ENCODE measurements at regions not wholly inside any gene's neighbourhood (a gene's known extent, or its start where the extent isn't known, plus 50 kb on each side); places are given as distances from the start of the nearest gene placed in this dataset.
"Not testable (repeated sequence)": the region's sequence is repeated elsewhere in the genome, so short reads cannot be mapped to it uniquely, and the experiment has no call there.

DNA sequence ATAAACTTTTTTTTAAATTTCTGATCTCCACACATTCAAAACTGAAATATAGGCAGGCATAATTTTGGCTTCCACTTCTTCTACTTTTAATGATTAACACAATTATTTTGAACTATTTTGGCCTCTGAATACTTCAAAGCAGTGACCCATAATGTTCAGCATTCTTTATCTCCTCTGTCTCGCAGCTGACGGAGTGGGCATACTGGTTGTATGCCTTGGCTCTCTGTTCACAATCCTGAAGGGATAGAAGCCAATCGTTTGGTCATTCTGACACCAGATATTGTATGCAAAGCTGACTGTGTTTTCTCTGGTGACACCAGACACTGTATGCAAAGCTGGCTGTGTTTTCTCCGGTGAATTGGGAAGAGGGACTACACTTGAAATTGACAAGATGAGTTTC is 833.0 kb downstream of the EFNB2 start:
- no peaks in the 10 kb centered on the region for H3K36me3 ChIP-seq (ENCODE audit: control insufficient read depth in 2 of 3, insufficient read depth in 3 of 3, low read length in 3 of 3)
- Mint-ChIP-seq H3K9me3 (peaks cover 0 to 8% (median 5%) of the 10 kb centered on the region in 11 donors), H3K27me3 (no peaks in the 10 kb centered on the region), H3K36me3 (no peaks in the 10 kb centered on the region), H3K27ac (no peak overlapping the region), H3K4me3 (no peak overlapping the region), H3K4me1 (no peaks in the 10 kb centered on the region)
- no peak overlapping the region for H3K4me3 ChIP-seq (ENCODE audit: low read length)
- CTCF ChIA-PET = no interaction called here
- H3K4me1 ChIP-seq (ENCODE audit: control insufficient read depth in 2 of 2, insufficient read depth in 2 of 2, low read length in 2 of 2) = no peaks in the 10 kb centered on the region
- H3K9me3 ChIP-seq (ENCODE audit: control insufficient read depth in 2 of 3, low read length in 3 of 3) = no peaks in the 10 kb centered on the region
- H3K27ac ChIP-seq (ENCODE audit: low read depth, low read length) = no peak overlapping the region
- POLR2A ChIA-PET = no interaction called here
- DNase-seq = no peak
- no peaks in the 10 kb centered on the region for H3K27me3 ChIP-seq (ENCODE audit: control insufficient read depth in 2 of 2, insufficient read depth in 2 of 2, low read length in 2 of 2)
- intact Hi-C loops (cut with micrococcal nuclease) = no loop called here
- no peak for ATAC-seq

DNA sequence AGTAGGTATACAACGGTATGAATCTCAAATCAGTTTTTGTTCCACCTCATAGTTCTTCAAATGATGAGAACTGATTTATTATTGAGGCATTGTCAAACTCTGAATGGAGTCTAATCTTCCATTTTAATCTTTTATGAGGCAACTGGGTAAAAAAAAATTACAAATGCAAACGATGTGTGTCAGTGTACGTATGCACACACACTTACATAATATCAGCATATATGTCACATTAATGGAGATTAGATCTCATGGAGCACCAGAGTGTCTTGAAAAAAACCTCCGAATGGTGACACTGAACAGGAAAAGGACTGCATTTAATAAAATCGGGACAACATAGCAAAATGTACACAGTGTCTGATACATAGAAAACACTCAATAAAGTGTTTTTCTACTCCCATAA is 842.7 kb downstream of the EFNB2 start:
- intact Hi-C loops (cut with micrococcal nuclease) = no loop called here
- Histone ChIP-seq H3K9me3 (ENCODE audit: control insufficient read depth in 2 of 3, low read length in 3 of 3) (no peaks in the 10 kb centered on the region), H3K4me3 (ENCODE audit: low read length) (no peak overlapping the region), H3K36me3 (ENCODE audit: control insufficient read depth in 2 of 3, insufficient read depth in 3 of 3, low read length in 3 of 3) (no peaks in the 10 kb centered on the region), H3K4me1 (ENCODE audit: control insufficient read depth in 2 of 2, insufficient read depth in 2 of 2, low read length in 2 of 2) (no peaks in the 10 kb centered on the region), H3K27ac (ENCODE audit: low read depth, low read length) (no peak overlapping the region), H3K27me3 (ENCODE audit: control insufficient read depth in 2 of 2, insufficient read depth in 2 of 2, low read length in 2 of 2) (no peaks in the 10 kb centered on the region)
- DNase-seq (no peak), ATAC-seq (no peak)
- no peaks in the 10 kb centered on the region for H3K4me1 Mint-ChIP-seq
- ChIA-PET POLR2A (no interaction called here), CTCF (no interaction called here)
- H3K27ac Mint-ChIP-seq = no peak overlapping the region
- H3K27me3 Mint-ChIP-seq = no peaks in the 10 kb centered on the region
- H3K36me3 Mint-ChIP-seq = no peaks in the 10 kb centered on the region
- H3K4me3 Mint-ChIP-seq = no peak overlapping the region
- H3K9me3 Mint-ChIP-seq = peaks cover 0 to 6% (median 2%) of the 10 kb centered on the region in 11 donors

DNA sequence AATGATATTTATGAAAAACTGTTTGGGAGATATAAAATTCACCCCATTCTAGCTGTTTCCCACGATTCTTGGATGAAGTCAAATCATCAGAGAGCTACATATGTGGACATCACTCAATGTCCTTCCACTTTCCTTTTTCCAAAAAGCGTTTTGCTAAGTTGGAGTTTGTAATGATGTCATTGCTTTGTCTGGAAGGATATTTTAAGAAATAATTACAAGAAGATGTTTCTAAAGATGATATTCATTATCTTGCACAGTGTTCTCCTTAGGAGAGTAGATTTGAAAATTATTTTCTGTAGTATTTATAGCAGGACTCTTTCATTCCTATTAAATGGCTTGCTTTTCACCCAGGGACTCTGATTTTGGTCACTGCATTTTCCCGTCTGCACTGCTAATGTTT is 851.2 kb downstream of the EFNB2 start:
- Mint-ChIP-seq H3K27me3 (no peaks in the 10 kb centered on the region), H3K4me1 (no peaks in the 10 kb centered on the region), H3K9me3 (peaks cover 0 to 5% (median 0%) of the 10 kb centered on the region in 11 donors), H3K36me3 (no peaks in the 10 kb centered on the region), H3K27ac (no peak overlapping the region), H3K4me3 (no peak overlapping the region)
- H3K4me1 ChIP-seq (ENCODE audit: control insufficient read depth in 2 of 2, insufficient read depth in 2 of 2, low read length in 2 of 2) = no peaks in the 10 kb centered on the region
- ATAC-seq (no peak), DNase-seq (no peak)
- H3K36me3 ChIP-seq (ENCODE audit: control insufficient read depth in 2 of 3, insufficient read depth in 3 of 3, low read length in 3 of 3) = no peaks in the 10 kb centered on the region
- no peaks in the 10 kb centered on the region for H3K27me3 ChIP-seq (ENCODE audit: control insufficient read depth in 2 of 2, insufficient read depth in 2 of 2, low read length in 2 of 2)
- no peaks in the 10 kb centered on the region for H3K9me3 ChIP-seq (ENCODE audit: control insufficient read depth in 2 of 3, low read length in 3 of 3)
- intact Hi-C loops (cut with micrococcal nuclease) = no loop called here
- no peak overlapping the region for H3K4me3 ChIP-seq (ENCODE audit: low read length)
- no peak overlapping the region for H3K27ac ChIP-seq (ENCODE audit: low read depth, low read length)
- POLR2A ChIA-PET = no interaction called here
- CTCF ChIA-PET = no interaction called here

DNA sequence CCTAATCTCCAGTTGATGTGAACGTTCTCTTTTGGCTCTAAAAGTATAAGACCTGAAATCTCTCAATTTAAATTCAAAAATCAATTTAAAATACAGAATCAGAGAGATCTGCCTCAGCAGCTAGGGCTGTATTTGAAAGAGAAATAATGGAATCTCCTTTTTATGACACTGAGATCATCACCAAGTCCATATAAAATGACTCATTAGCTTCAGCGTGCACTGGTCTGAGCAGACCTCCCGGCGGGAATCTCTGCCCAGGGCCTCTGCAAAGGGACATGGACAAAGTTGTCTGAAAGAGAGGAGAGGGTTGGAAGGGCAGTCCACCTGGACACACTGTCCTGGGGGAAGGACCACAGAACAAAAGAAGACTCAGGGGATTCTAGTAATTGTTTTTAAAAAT is 855.6 kb downstream of the EFNB2 start:
- ChIA-PET POLR2A (no interaction called here), CTCF (no interaction called here)
- intact Hi-C loops (cut with micrococcal nuclease) = no loop called here
- Mint-ChIP-seq H3K36me3 (no peaks in the 10 kb centered on the region), H3K4me1 (no peaks in the 10 kb centered on the region), H3K4me3 (no peak overlapping the region), H3K27ac (no peak overlapping the region), H3K9me3 (peaks cover 0 to 4% (median 0%) of the 10 kb centered on the region in 11 donors), H3K27me3 (no peaks in the 10 kb centered on the region)
- ATAC-seq = no peak
- Histone ChIP-seq H3K36me3 (ENCODE audit: control insufficient read depth in 2 of 3, insufficient read depth in 3 of 3, low read length in 3 of 3) (no peaks in the 10 kb centered on the region), H3K4me3 (ENCODE audit: low read length) (no peak overlapping the region), H3K27ac (ENCODE audit: low read depth, low read length) (no peak overlapping the region), H3K4me1 (ENCODE audit: control insufficient read depth in 2 of 2, insufficient read depth in 2 of 2, low read length in 2 of 2) (no peaks in the 10 kb centered on the region), H3K9me3 (ENCODE audit: control insufficient read depth in 2 of 3, low read length in 3 of 3) (no peaks in the 10 kb centered on the region), H3K27me3 (ENCODE audit: control insufficient read depth in 2 of 2, insufficient read depth in 2 of 2, low read length in 2 of 2) (no peaks in the 10 kb centered on the region)
- no peak for DNase-seq

DNA sequence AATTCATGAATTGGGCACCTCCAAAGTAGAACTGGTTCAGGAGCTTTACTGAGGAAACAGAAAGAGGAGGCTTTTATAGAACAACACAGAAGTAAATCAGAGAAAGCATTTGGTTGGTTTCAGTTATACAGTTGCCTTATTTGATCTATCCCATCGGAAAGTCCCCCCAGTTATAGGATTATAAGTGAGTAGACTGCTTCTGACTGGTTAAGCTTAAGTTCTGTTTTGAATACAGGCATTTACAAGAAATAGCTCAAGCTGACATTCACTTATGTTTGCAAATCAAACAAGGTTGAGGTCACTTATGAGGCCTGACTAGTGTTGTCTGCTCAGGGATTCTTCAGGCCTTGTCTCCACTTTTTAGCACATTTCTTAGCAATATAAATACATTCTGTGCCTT is 857.4 kb downstream of the EFNB2 start:
- Mint-ChIP-seq H3K27me3 (no peaks in the 10 kb centered on the region), H3K36me3 (no peaks in the 10 kb centered on the region), H3K4me3 (no peak overlapping the region), H3K4me1 (no peaks in the 10 kb centered on the region), H3K27ac (no peak overlapping the region), H3K9me3 (peaks cover 0 to 4% (median 0%) of the 10 kb centered on the region in 11 donors)
- H3K4me1 ChIP-seq (ENCODE audit: control insufficient read depth in 2 of 2, insufficient read depth in 2 of 2, low read length in 2 of 2) = no peaks in the 10 kb centered on the region
- H3K4me3 ChIP-seq (ENCODE audit: low read length) = no peak overlapping the region
- DNase-seq = no peak
- no peak for ATAC-seq
- ChIA-PET CTCF (no interaction called here), POLR2A (no interaction called here)
- no peaks in the 10 kb centered on the region for H3K36me3 ChIP-seq (ENCODE audit: control insufficient read depth in 2 of 3, insufficient read depth in 3 of 3, low read length in 3 of 3)
- intact Hi-C loops (cut with micrococcal nuclease) = no loop called here
- H3K27me3 ChIP-seq (ENCODE audit: control insufficient read depth in 2 of 2, insufficient read depth in 2 of 2, low read length in 2 of 2) = no peaks in the 10 kb centered on the region
- no peak overlapping the region for H3K27ac ChIP-seq (ENCODE audit: low read depth, low read length)
- no peaks in the 10 kb centered on the region for H3K9me3 ChIP-seq (ENCODE audit: control insufficient read depth in 2 of 3, low read length in 3 of 3)

DNA sequence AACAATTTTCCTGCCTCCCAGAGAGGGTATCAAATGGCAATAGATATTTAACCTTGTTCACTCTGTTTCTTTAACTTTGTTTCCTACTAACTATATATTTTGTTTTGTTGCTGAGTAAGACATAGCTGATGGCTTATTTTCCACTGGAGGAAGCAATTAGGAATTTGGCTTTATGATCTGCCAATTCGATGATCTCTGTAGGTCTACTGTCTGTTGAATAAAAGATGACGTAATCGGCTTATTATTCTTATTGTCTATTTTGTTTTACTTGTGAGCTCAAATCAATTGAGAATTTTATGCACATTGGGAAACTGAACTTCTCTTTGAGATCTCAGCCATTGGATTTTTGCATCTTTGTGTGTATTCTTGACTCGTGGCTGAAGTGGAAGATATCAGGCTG is 862.6 kb downstream of the EFNB2 start:
- no peak overlapping the region for H3K27ac Mint-ChIP-seq
- no peaks in the 10 kb centered on the region for H3K4me1 ChIP-seq (ENCODE audit: control insufficient read depth in 2 of 2, insufficient read depth in 2 of 2, low read length in 2 of 2)
- peaks cover 0 to 9% (median 0%) of the 10 kb centered on the region in 11 donors for H3K9me3 Mint-ChIP-seq
- H3K36me3 ChIP-seq (ENCODE audit: control insufficient read depth in 2 of 3, insufficient read depth in 3 of 3, low read length in 3 of 3) = no peaks in the 10 kb centered on the region
- ChIA-PET POLR2A (no interaction called here), CTCF (no interaction called here)
- no peaks in the 10 kb centered on the region for H3K4me1 Mint-ChIP-seq
- no peak for DNase-seq
- no peaks in the 10 kb centered on the region for H3K9me3 ChIP-seq (ENCODE audit: control insufficient read depth in 2 of 3, low read length in 3 of 3)
- no peak for ATAC-seq
- H3K27ac ChIP-seq (ENCODE audit: low read depth, low read length) = no peak overlapping the region
- intact Hi-C loops (cut with micrococcal nuclease) = no loop called here
- no peaks in the 10 kb centered on the region for H3K36me3 Mint-ChIP-seq
- H3K27me3 ChIP-seq (ENCODE audit: control insufficient read depth in 2 of 2, insufficient read depth in 2 of 2, low read length in 2 of 2) = no peaks in the 10 kb centered on the region
- H3K4me3 ChIP-seq (ENCODE audit: low read length) = no peak overlapping the region
- no peak overlapping the region for H3K4me3 Mint-ChIP-seq
- H3K27me3 Mint-ChIP-seq = no peaks in the 10 kb centered on the region

DNA sequence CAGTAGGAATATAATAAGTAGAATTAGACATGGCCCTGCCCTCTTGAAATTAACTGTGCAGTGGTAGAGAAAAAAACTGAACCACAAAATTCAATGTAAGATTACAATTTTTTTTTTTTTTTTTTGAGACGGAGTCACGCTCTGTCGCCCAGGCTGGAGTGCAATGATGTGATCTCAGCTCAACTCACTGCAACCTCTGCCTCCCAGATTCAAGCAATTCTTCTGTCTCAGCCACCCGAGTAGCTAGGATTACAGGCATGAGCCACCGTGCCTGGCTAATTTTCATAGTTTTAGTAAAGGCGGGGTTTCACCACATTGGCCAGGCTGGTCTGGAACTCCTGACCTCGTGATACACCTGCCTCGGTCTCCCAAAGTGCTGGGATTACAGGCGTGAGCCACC is 864.3 kb downstream of the EFNB2 start:
- H3K4me1 Mint-ChIP-seq; H3K9me3 ChIP-seq (ENCODE audit: control insufficient read depth in 2 of 3, low read length in 3 of 3); POLR2A ChIA-PET; DNase-seq; H3K4me1 ChIP-seq (ENCODE audit: control insufficient read depth in 2 of 2, insufficient read depth in 2 of 2, low read length in 2 of 2); H3K36me3 ChIP-seq (ENCODE audit: control insufficient read depth in 2 of 3, insufficient read depth in 3 of 3, low read length in 3 of 3); H3K27me3 Mint-ChIP-seq; H3K4me3 ChIP-seq (ENCODE audit: low read length); H3K27ac Mint-ChIP-seq; H3K27me3 ChIP-seq (ENCODE audit: control insufficient read depth in 2 of 2, insufficient read depth in 2 of 2, low read length in 2 of 2); CTCF ChIA-PET; ATAC-seq; H3K27ac ChIP-seq (ENCODE audit: low read depth, low read length); H3K36me3 Mint-ChIP-seq; intact Hi-C loops (cut with micrococcal nuclease); H3K9me3 Mint-ChIP-seq; H3K4me3 Mint-ChIP-seq: not testable (repeated sequence)
